ENCODE measurements at regions not wholly inside any gene's neighbourhood (a gene's known extent, or its start where the extent isn't known, plus 50 kb on each side); places are given as distances from the start of the nearest gene placed in this dataset.

- DNase-seq = no peak
These were observed 269.6 kb upstream of the KLF4 start for GRCh38 chr9:107759009-107759822.

- no peak for DNase-seq
These were observed 266.5 kb upstream of the KLF4 start for GRCh38 chr9:107756091-107756490.

GRCh38 chr9:107755246-107755645 is 265.7 kb upstream of the KLF4 start:
- DNase-seq = no peak

GRCh38 chr9:107751567-107752210 is 262.1 kb upstream of the KLF4 start:
- DNase-seq = no peak

GRCh38 chr9:107750741-107751566 is 261.4 kb upstream of the KLF4 start:
- DNase-seq = no peak

- DNase-seq = no peak
These were observed 260.3 kb upstream of the KLF4 start for GRCh38 chr9:107749787-107750444.

- DNase-seq = no peak
These were observed 255.3 kb upstream of the KLF4 start for GRCh38 chr9:107744873-107745272.

- DNase-seq = no peak
These were observed 253.2 kb upstream of the KLF4 start for GRCh38 chr9:107742531-107743309.

- no peak for DNase-seq
These were observed 250.8 kb upstream of the KLF4 start for GRCh38 chr9:107740088-107740980.

- DNase-seq = no peak
These were observed 250.1 kb upstream of the KLF4 start for GRCh38 chr9:107739601-107740082.

GRCh38 chr9:107738789-107739188 is 249.2 kb upstream of the KLF4 start:
- DNase-seq = no peak

- DNase-seq = no peak
These were observed 248.6 kb upstream of the KLF4 start for GRCh38 chr9:107737987-107738743.

GRCh38 chr9:107737610-107737986 is 248.0 kb upstream of the KLF4 start:
- no peak for DNase-seq

- no peak for DNase-seq
These were observed 246.3 kb upstream of the KLF4 start for GRCh38 chr9:107735821-107736220.

GRCh38 chr9:107734256-107735013 is 244.9 kb upstream of the KLF4 start:
- no peak for DNase-seq

- DNase-seq = no peak
These were observed 243.9 kb upstream of the KLF4 start for GRCh38 chr9:107733523-107733894.

GRCh38 chr9:107732781-107733522 is 243.4 kb upstream of the KLF4 start:
- no peak for DNase-seq

- DNase-seq = no peak
These were observed 241.7 kb upstream of the KLF4 start for GRCh38 chr9:107731115-107731762.
